Upper lobe of right lung (tissue), 1 donor: ENCODE measurements at regions not wholly inside any gene's neighbourhood (a gene's known extent, or its start where the extent isn't known, plus 50 kb on each side); places are given as distances from the start of the nearest gene placed in this dataset.

Source experiments
- ATAC-seq: fragments of 200-7000 bp; cut with Tn5 transposase; one replicate; pipeline ENCODE4 v1.9.1; 2020; ENCODE audit warnings: mild to moderate bottlenecking, moderate library complexity
- DNase-seq: peaks from one replicate; pipeline ENCODE4 v3.0.0-alpha.2; 2020
- H3K27ac ChIP-seq: fragments of 200-600 bp; one replicate; pipeline ENCODE4 v1.8.0; 2022
- H3K27me3 ChIP-seq: fragments of 200-600 bp; one replicate; pipeline ENCODE4 v1.8.0; 2022; ENCODE audit warnings: mild to moderate bottlenecking
- H3K36me3 ChIP-seq: fragments of 200-600 bp; one replicate; pipeline ENCODE4 v1.8.0; 2022
- H3K4me1 ChIP-seq: fragments of 200-600 bp; one replicate; pipeline ENCODE4 v1.8.0; 2022
- H3K4me3 ChIP-seq: fragments of 200-600 bp; one replicate; pipeline ENCODE4 v1.8.0; 2022; ENCODE audit warnings: mild to moderate bottlenecking
- H3K9me3 ChIP-seq: fragments of 200-600 bp; one replicate; pipeline ENCODE4 v1.8.0; 2022
- intact Hi-C: fragments of 100-400 bp; cut with DNase I; formaldehyde crosslinking; loops from one replicate; pipeline ENCODE4 v1.11.0; 2022
- TF ChIP-seq, protein P1 (sequence below): fragments of 200-600 bp; IDR thresholded peaks from one replicate; pipeline ENCODE4 v1.8.0; 2022; ENCODE audit warnings: antibody characterized with exemption
- donor health status: DM: no; HTN: yes; CAD: no; lungs with severe emphysema.

DNA sequence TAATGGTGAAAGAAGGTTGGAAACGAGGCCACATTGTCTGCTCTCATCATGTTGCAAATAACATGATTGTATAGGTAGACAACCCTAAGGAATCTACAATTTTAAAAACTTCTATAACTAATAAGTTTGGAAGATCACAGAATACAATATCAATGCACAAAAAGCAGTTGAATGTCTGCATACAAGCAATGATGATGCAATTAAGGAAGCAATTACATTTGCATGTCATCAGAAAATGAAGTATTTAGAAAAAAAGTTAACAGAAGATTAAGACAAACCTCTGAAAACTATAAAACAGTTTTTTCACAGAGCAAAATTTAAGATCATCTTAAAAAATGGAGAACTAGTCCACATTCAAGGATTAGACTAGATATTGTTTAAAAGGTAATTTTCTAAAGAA, 181.1 kb downstream of the METTL4 start:
- Histone ChIP-seq H3K27ac (no peak overlapping the region), H3K27me3 (no peaks in the 10 kb centered on the region), H3K36me3 (no peaks in the 10 kb centered on the region), H3K4me1 (no peaks in the 10 kb centered on the region), H3K9me3 (peaks cover 7% of the 10 kb centered on the region), H3K4me3 (no peak overlapping the region)
- intact Hi-C loops = no loop called here
- TF ChIP-seq, protein P1, sequence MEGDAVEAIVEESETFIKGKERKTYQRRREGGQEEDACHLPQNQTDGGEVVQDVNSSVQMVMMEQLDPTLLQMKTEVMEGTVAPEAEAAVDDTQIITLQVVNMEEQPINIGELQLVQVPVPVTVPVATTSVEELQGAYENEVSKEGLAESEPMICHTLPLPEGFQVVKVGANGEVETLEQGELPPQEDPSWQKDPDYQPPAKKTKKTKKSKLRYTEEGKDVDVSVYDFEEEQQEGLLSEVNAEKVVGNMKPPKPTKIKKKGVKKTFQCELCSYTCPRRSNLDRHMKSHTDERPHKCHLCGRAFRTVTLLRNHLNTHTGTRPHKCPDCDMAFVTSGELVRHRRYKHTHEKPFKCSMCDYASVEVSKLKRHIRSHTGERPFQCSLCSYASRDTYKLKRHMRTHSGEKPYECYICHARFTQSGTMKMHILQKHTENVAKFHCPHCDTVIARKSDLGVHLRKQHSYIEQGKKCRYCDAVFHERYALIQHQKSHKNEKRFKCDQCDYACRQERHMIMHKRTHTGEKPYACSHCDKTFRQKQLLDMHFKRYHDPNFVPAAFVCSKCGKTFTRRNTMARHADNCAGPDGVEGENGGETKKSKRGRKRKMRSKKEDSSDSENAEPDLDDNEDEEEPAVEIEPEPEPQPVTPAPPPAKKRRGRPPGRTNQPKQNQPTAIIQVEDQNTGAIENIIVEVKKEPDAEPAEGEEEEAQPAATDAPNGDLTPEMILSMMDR = no peak
- DNase-seq = no peak
- ATAC-seq = no peak

DNA sequence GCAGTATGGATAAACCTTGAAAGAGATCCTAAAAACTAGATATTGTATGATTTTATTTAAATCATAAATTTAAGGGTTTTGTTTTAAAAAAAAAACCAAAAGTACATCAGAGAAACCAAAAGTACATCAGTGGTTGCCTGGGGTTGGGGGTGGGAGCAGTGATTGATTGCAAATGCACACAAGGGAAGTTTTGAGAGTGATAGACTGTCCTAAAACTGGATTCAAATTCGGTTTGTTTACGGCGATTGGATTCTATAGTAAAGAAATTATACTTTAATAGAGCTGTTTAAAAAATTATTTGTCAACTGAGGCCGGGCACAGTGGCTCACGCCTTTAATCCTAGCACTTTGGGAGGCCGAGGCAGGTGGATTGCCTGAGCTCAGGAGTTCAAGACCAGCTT, 179.8 kb downstream of the METTL4 start:
- no peaks in the 10 kb centered on the region for H3K36me3 ChIP-seq
- H3K27ac ChIP-seq = no peak overlapping the region
- ATAC-seq (no peak), DNase-seq (no peak)
- peaks cover 7% of the 10 kb centered on the region for H3K9me3 ChIP-seq
- intact Hi-C loops = no loop called here
- TF ChIP-seq, protein P1 = no peak
- no peaks in the 10 kb centered on the region for H3K4me1 ChIP-seq
- H3K27me3 ChIP-seq = no peaks in the 10 kb centered on the region
- no peak overlapping the region for H3K4me3 ChIP-seq

DNA sequence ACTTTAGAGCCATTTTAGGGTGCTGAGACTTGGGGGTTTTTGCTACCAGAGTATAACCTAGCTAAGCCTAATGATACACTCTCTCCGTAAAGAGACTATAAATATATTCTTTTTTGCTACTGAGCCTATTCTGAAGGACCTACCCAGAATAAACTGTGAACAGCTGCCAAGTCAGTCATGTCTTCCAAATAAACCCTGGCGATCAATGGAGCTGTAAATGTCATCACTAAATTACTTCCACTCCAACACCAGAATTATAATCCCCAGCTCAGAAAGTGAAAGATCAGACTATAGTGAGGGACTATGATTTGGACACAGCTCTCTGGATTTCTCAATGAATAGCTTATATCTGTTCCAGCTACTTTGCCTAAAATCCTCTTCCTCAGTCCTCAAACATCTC, 178.9 kb downstream of the METTL4 start:
- Histone ChIP-seq H3K36me3 (no peaks in the 10 kb centered on the region), H3K4me3 (no peak overlapping the region), H3K4me1 (no peaks in the 10 kb centered on the region), H3K27ac (no peak overlapping the region), H3K27me3 (no peaks in the 10 kb centered on the region), H3K9me3 (peaks cover 6% of the 10 kb centered on the region)
- no peak for DNase-seq
- TF ChIP-seq, protein P1 = no peak
- no peak for ATAC-seq
- intact Hi-C loops = no loop called here

DNA sequence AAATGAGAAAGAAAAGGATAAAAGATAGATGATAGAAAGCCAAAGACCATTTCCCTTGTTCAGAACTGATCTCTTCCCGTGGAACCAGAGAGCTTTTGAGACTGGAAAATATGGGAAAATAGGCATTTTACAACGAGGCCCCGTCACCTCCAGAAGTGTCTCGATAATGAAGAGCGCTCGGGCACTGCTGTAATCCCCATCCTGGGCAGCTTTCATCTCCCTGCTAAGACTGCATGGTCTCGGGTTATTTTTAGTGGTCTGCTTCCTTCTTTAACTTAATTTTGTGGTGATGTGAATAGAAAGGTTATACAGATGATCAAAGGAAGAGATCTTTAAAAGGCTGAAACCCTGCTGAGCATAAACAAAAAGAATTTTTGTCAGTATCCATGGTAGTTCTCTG, 176.6 kb downstream of the METTL4 start:
- intact Hi-C loops = no loop called here
- no peaks in the 10 kb centered on the region for H3K9me3 ChIP-seq
- H3K4me3 ChIP-seq = no peak overlapping the region
- H3K4me1 ChIP-seq = no peaks in the 10 kb centered on the region
- TF ChIP-seq, protein P1 = no peak
- DNase-seq = no peak
- no peak for ATAC-seq
- H3K27me3 ChIP-seq = no peaks in the 10 kb centered on the region
- H3K36me3 ChIP-seq = no peaks in the 10 kb centered on the region
- no peak overlapping the region for H3K27ac ChIP-seq

DNA sequence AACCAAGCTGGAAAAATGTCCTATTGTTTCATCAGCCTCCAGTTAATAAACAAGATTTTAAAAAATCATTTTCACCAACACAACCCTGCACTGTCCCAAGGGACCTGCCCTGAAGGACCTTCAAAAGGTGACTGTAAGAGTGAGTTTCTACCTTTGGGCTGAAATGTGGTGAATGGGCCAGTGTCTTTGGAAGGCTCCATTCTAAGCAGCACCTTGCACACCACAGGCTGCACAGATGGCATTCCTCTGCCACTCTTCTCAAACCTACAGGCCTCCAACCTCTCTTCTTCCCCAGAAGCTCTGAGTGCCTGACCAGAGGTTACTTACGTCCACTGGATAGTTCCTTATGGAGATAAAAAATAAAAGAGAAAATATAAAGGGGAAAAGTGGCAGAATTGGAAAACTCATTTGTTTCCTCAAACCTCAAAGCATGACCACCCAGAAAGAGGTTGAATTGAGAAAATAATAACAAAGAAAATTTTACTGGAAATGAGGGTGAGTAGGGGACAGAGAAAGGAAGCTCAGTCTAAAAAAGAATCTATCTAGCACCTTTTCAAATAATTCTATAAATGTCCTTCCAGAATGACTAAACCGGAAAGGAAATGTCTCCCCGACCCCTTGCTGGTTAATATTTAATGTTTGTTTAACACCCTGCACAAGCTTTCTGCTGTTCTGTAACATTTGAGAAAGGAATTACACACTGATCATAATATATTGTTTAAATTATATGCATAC, 175.7 kb downstream of the METTL4 start:
- no peak overlapping the region for H3K4me3 ChIP-seq
- DNase-seq (no peak), ATAC-seq (no peak)
- TF ChIP-seq, protein P1 = no peak
- no peaks in the 10 kb centered on the region for H3K36me3 ChIP-seq
- H3K27me3 ChIP-seq = no peaks in the 10 kb centered on the region
- H3K9me3 ChIP-seq = no peaks in the 10 kb centered on the region
- intact Hi-C loops = no loop called here
- H3K27ac ChIP-seq = no peak overlapping the region
- H3K4me1 ChIP-seq = no peaks in the 10 kb centered on the region

DNA sequence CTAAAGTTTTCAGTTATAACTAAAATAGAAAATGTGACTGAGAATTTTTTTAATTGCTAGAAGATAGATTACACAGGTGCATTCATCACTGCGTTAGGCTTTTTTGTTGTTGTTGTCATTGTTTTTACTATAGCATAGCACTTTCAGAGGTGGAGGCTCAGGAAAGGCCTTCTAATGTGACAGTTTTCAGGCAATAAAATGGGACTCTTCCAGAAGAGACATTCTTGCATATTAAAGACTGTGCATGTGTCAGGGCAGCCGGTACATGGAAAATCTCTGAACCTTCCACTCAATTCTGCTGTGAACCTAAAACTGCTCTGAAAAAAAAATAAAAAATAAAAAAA, 175.2 kb downstream of the METTL4 start:
- intact Hi-C loops = no loop called here
- TF ChIP-seq, protein P1 = no peak
- H3K4me3 ChIP-seq = no peak overlapping the region
- H3K4me1 ChIP-seq = no peaks in the 10 kb centered on the region
- H3K27ac ChIP-seq = no peak overlapping the region
- no peaks in the 10 kb centered on the region for H3K36me3 ChIP-seq
- no peak for ATAC-seq
- no peaks in the 10 kb centered on the region for H3K27me3 ChIP-seq
- H3K9me3 ChIP-seq = no peaks in the 10 kb centered on the region
- DNase-seq = no peak
